ENCODE measurements at regions not wholly inside any gene's neighbourhood (a gene's known extent, or its start where the extent isn't known, plus 50 kb on each side); places are given as distances from the start of the nearest gene placed in this dataset.

DNA sequence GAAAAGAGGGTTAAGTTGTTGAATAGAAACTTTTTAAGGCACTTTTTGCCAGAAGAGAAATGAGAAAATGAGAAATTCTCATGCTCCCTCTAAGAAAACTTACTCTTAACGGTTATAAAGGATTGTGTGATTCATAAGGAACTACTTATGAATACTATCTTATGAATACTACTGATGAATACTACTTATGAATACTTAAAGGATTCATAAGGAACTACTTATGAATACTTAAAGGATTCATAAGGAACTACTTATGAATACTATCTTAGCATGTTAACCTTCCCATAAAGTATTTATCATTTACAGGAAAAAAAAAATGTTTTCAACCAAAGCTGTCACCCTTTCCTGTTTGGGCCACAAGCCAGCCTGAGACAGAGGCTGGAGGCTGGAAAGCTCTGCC lies 53.1 kb upstream of the UCN3 start:
- Mint-ChIP-seq H3K9me3 (peaks cover 0 to 2% (median 0%) of the 10 kb centered on the region in 5 donors), H3K4me1 (peaks cover 14 to 26% (median 22%) of the 10 kb centered on the region in 3 donors), H3K27me3 (peaks cover 5 to 18% of the 10 kb centered on the region in 2 donors), H3K27ac (no peak overlapping the region), H3K36me3 (no peaks in the 10 kb centered on the region), H3K4me3 (no peak overlapping the region)
- CTCF ChIA-PET, result no interaction called here
- no peaks in the 10 kb centered on the region for H3K36me3 ChIP-seq (ENCODE audit: insufficient read depth, low read length)
- H3K27ac ChIP-seq (ENCODE audit: low read depth, low read length), result no peak overlapping the region
- H3K4me3 ChIP-seq (ENCODE audit: low read length), result no peak overlapping the region
- DNase-seq, result no peak
- POLR2A ChIA-PET, result no interaction called here
- no peaks in the 10 kb centered on the region for H3K27me3 ChIP-seq (ENCODE audit: insufficient read depth, low read length, poor library complexity, severe bottlenecking)
- H3K4me1 ChIP-seq (ENCODE audit: insufficient read depth, low read length), result peaks cover 8% of the 10 kb centered on the region
- no peaks in the 10 kb centered on the region for H3K9me3 ChIP-seq (ENCODE audit: low read length)

DNA sequence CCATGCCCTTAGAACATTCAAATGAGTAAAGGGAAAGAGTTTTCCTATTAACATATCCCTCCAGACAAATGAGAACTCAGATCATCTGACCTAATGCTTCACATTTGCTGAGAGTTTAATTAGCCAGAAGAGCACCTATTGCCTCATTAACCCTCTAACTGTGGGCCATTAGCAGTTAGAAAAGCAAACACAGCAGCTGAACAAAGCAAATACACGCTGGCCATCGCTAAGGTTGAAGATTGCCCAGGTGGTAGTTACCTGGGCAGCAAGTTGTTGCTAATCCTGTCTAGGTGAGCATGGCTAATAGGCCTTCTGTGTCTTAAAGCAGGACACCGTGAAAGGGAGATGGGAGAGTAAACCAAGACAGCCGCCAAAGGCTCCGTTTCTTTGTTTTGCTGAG lies 49.9 kb upstream of the UCN3 start:
- peak overlapping the region in 1 of 7 donors; percentile 36 for H3K4me3 Mint-ChIP-seq
- no peaks in the 10 kb centered on the region for H3K9me3 Mint-ChIP-seq
- Histone ChIP-seq H3K36me3 (ENCODE audit: insufficient read depth, low read length) (no peaks in the 10 kb centered on the region), H3K27me3 (ENCODE audit: insufficient read depth, low read length, poor library complexity, severe bottlenecking) (no peaks in the 10 kb centered on the region), H3K4me3 (ENCODE audit: low read length) (no peak overlapping the region), H3K27ac (ENCODE audit: low read depth, low read length) (no peak overlapping the region), H3K4me1 (ENCODE audit: insufficient read depth, low read length) (peaks cover 22% of the 10 kb centered on the region), H3K9me3 (ENCODE audit: low read length) (no peaks in the 10 kb centered on the region)
- CTCF ChIA-PET, result no interaction called here
- peak overlapping the region in 2 of 8 donors; percentile 45 to 78 for H3K27ac Mint-ChIP-seq
- no peak for DNase-seq
- POLR2A ChIA-PET, result no interaction called here
- peaks cover 1 to 4% of the 10 kb centered on the region in 2 donors for H3K27me3 Mint-ChIP-seq
- H3K36me3 Mint-ChIP-seq, result no peaks in the 10 kb centered on the region
- peaks cover 31 to 50% (median 43%) of the 10 kb centered on the region in 3 donors for H3K4me1 Mint-ChIP-seq

Measured in CD8-positive, alpha-beta memory T cell (primary cell).